Choroid plexus epithelial cell (primary cell): ENCODE measurements at regions not wholly inside any gene's neighbourhood (a gene's known extent, or its start where the extent isn't known, plus 50 kb on each side); places are given as distances from the start of the nearest gene placed in this dataset.

ENCODE experiments used
- DNase-seq: peaks from one replicate; pipeline ENCODE4 v3.0.0-alpha.2; 2010; ENCODE audit warnings: low read depth
- H3K4me3 ChIP-seq: 2 replicates; pipeline ENCODE4 v1.5.1; 2011; ENCODE audit warnings: low read depth, mild to moderate bottlenecking, control low read depth, low read length, moderate library complexity
- CTCF ChIP-seq: conservative IDR thresholded peaks from 2 replicates; pipeline ENCODE4 v1.5.1; 2011; ENCODE audit warnings: low read depth, mild to moderate bottlenecking, control low read depth, inconsistent platforms, low read length, moderate library complexity

GRCh38 chr14:38867561-38868150, 235.4 kb downstream of the SEC23A start:
- peak; percentile 92 for DNase-seq
- peak; percentile 94 for TF ChIP-seq CTCF
- H3K4me3 ChIP-seq: no peak overlapping the region

GRCh38 chr14:38866461-38866860, 236.6 kb downstream of the SEC23A start:
- TF ChIP-seq CTCF: no peak
- no peak overlapping the region for H3K4me3 ChIP-seq
- no peak for DNase-seq

- H3K4me3 ChIP-seq: no peak overlapping the region
- no peak for TF ChIP-seq CTCF
- DNase-seq: no peak
Observed at GRCh38 chr14:38862366-38862765, 240.7 kb downstream of the SEC23A start.

- H3K4me3 ChIP-seq: no peak overlapping the region
- DNase-seq: no peak
- TF ChIP-seq CTCF: no peak
Observed at GRCh38 chr14:38860530-38860929, 242.5 kb downstream of the SEC23A start.

GRCh38 chr14:38856798-38857197, 246.2 kb downstream of the SEC23A start:
- DNase-seq: no peak
- H3K4me3 ChIP-seq: no peak overlapping the region
- no peak for TF ChIP-seq CTCF

GRCh38 chr14:38855513-38855912, 247.5 kb downstream of the SEC23A start:
- no peak for TF ChIP-seq CTCF
- no peak for DNase-seq
- no peak overlapping the region for H3K4me3 ChIP-seq

GRCh38 chr14:38851111-38851510, 251.9 kb downstream of the SEC23A start:
- no peak for TF ChIP-seq CTCF
- H3K4me3 ChIP-seq: no peak overlapping the region
- no peak for DNase-seq
